ENCODE measurements at regions not wholly inside any gene's neighbourhood (a gene's known extent, or its start where the extent isn't known, plus 50 kb on each side); places are given as distances from the start of the nearest gene placed in this dataset.

GRCh38 chr3:187831125-187832051, 86.1 kb upstream of the BCL6 start:
- Histone ChIP-seq H3K36me3 (replicated peaks in 1 of 2; ENCODE audit: control insufficient read depth in 1 of 2, insufficient read depth in 2 of 2, low read length in 1 of 2) (no peaks in the 10 kb centered on the region), H3K9me2 (no peaks in the 10 kb centered on the region), H2AFZ (ENCODE audit: low read depth) (no peak overlapping the region), H3K4me2 (no peak overlapping the region), H3K9me3 (no peaks in the 10 kb centered on the region), H4K20me1 (ENCODE audit: insufficient read depth) (no peaks in the 10 kb centered on the region), H3K9ac (no peak overlapping the region), H3K27me3 (ENCODE audit: insufficient read depth) (no peaks in the 10 kb centered on the region), H3K27ac (ENCODE audit: low read depth in 2 of 2, low read length in 1 of 2) (no peak overlapping the region), H3K79me2 (ENCODE audit: insufficient read depth) (no peaks in the 10 kb centered on the region), H3K4me1 (ENCODE audit: control insufficient read depth in 1 of 2, insufficient read depth in 2 of 2, low read depth in 1 of 2, low read length in 1 of 2) (no peaks in the 10 kb centered on the region), H3F3A (replicated peaks; ENCODE audit: insufficient read depth) (no peaks in the 10 kb centered on the region), H3K4me3 (ENCODE audit: low read depth in 2 of 2, low read length in 1 of 2) (no peak overlapping the region)
- ChIA-PET CTCF (no interaction called here), POLR2A (no interaction called here)
- TF ChIP-seq TEAD4 (IDR thresholded peaks at IDR 0.05; ENCODE audit: borderline replicate concordance, insufficient read depth): no peak
- peak; percentile 20; the same call in 1 of the 2 replicates for TF ChIP-seq TCF12 (IDR thresholded peaks at IDR 0.05)
- TF ChIP-seq USF1 (IDR thresholded peaks at IDR 0.05; ENCODE audit: borderline replicate concordance, low read depth): no peak
- no peak for DNase-seq
- WGBS (ENCODE audit: low lambda C conversion rate): 46% methylated on average over 7 of the region's 9 CpGs

GRCh38 chr3:187832202-187832601, 86.9 kb upstream of the BCL6 start:
- no peaks in the 10 kb centered on the region for H3F3A ChIP-seq (replicated peaks; ENCODE audit: insufficient read depth)
- TF ChIP-seq ZBTB33 (IDR thresholded peaks at IDR 0.05; ENCODE audit: borderline replicate concordance, low read depth): no peak
- TF ChIP-seq NRF1 (IDR thresholded peaks at IDR 0.05; ENCODE audit: low read depth, low read length): no peak
- no peaks in the 10 kb centered on the region for H3K9me3 ChIP-seq
- 40% methylated on average over 3 of the region's 3 CpGs for WGBS (ENCODE audit: low lambda C conversion rate)
- H3K9ac ChIP-seq: no peak overlapping the region
- H3K4me1 ChIP-seq (ENCODE audit: control insufficient read depth in 1 of 2, insufficient read depth in 2 of 2, low read depth in 1 of 2, low read length in 1 of 2): no peaks in the 10 kb centered on the region
- no peak overlapping the region for H2AFZ ChIP-seq (ENCODE audit: low read depth)
- CTCF ChIA-PET: no interaction called here
- no peak overlapping the region for H3K4me3 ChIP-seq (ENCODE audit: low read depth in 2 of 2, low read length in 1 of 2)
- POLR2A ChIA-PET: no interaction called here
- no peaks in the 10 kb centered on the region for H3K79me2 ChIP-seq (ENCODE audit: insufficient read depth)
- H3K27ac ChIP-seq (ENCODE audit: low read depth in 2 of 2, low read length in 1 of 2): no peak overlapping the region
- H3K4me2 ChIP-seq: no peak overlapping the region
- no peaks in the 10 kb centered on the region for H4K20me1 ChIP-seq (ENCODE audit: insufficient read depth)
- no peaks in the 10 kb centered on the region for H3K36me3 ChIP-seq (replicated peaks in 1 of 2; ENCODE audit: control insufficient read depth in 1 of 2, insufficient read depth in 2 of 2, low read length in 1 of 2)
- no peaks in the 10 kb centered on the region for H3K9me2 ChIP-seq
- H3K27me3 ChIP-seq (ENCODE audit: insufficient read depth): no peaks in the 10 kb centered on the region
- DNase-seq: no peak

- ChIA-PET CTCF (no interaction called here), POLR2A (no interaction called here)
- no peak for DNase-seq
- H3K36me3 ChIP-seq (replicated peaks in 1 of 2; ENCODE audit: control insufficient read depth in 1 of 2, insufficient read depth in 2 of 2, low read length in 1 of 2): no peaks in the 10 kb centered on the region
- no peak overlapping the region for H3K4me2 ChIP-seq
- no peaks in the 10 kb centered on the region for H3K79me2 ChIP-seq (ENCODE audit: insufficient read depth)
- H2AFZ ChIP-seq (ENCODE audit: low read depth): no peak overlapping the region
- no peaks in the 10 kb centered on the region for H3K27me3 ChIP-seq (ENCODE audit: insufficient read depth)
- H3K9ac ChIP-seq: no peak overlapping the region
- no peaks in the 10 kb centered on the region for H3F3A ChIP-seq (replicated peaks; ENCODE audit: insufficient read depth)
- no peaks in the 10 kb centered on the region for H3K9me3 ChIP-seq
- H3K27ac ChIP-seq (ENCODE audit: low read depth in 2 of 2, low read length in 1 of 2): no peak overlapping the region
- WGBS (ENCODE audit: low lambda C conversion rate): 43% methylated on average over 3 of the region's 3 CpGs
- H4K20me1 ChIP-seq (ENCODE audit: insufficient read depth): no peaks in the 10 kb centered on the region
- no peak overlapping the region for H3K4me3 ChIP-seq (ENCODE audit: low read depth in 2 of 2, low read length in 1 of 2)
- H3K9me2 ChIP-seq: no peaks in the 10 kb centered on the region
- no peak for TF ChIP-seq RFX5 (IDR thresholded peaks at IDR 0.05; ENCODE audit: low read length)
- TF ChIP-seq RAD21 (IDR thresholded peaks at IDR 0.05; ENCODE audit: low read length): no peak
- TF ChIP-seq MXI1 (IDR thresholded peaks at IDR 0.05; ENCODE audit: low read depth, low read length): no peak
- TF ChIP-seq NFIC (IDR thresholded peaks at IDR 0.05; ENCODE audit: borderline replicate concordance): no peak
- H3K4me1 ChIP-seq (ENCODE audit: control insufficient read depth in 1 of 2, insufficient read depth in 2 of 2, low read depth in 1 of 2, low read length in 1 of 2): no peaks in the 10 kb centered on the region
Measured at GRCh38 chr3:187833375-187833774, 88.1 kb upstream of the BCL6 start.

Data from SK-N-SH (cell line).